ENCODE measurements at regions not wholly inside any gene's neighbourhood (a gene's known extent, or its start where the extent isn't known, plus 50 kb on each side); places are given as distances from the start of the nearest gene placed in this dataset.

- TF ChIP-seq, protein P1, sequence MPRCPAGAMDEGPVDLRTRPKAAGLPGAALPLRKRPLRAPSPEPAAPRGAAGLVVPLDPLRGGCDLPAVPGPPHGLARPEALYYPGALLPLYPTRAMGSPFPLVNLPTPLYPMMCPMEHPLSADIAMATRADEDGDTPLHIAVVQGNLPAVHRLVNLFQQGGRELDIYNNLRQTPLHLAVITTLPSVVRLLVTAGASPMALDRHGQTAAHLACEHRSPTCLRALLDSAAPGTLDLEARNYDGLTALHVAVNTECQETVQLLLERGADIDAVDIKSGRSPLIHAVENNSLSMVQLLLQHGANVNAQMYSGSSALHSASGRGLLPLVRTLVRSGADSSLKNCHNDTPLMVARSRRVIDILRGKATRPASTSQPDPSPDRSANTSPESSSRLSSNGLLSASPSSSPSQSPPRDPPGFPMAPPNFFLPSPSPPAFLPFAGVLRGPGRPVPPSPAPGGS (CRISPR knock-in tag; IDR thresholded peaks at IDR 0.05), result no peak
- TF ChIP-seq ZBTB43 (CRISPR knock-in tag; conservative IDR thresholded peaks at IDR 0.05), result peak; percentile 68; the same call in 1 of the 2 replicates
- no peak; the same call in 1 of the 2 replicates for TF ChIP-seq SAFB2 (CRISPR knock-in tag; IDR thresholded peaks at IDR 0.05; ENCODE audit: borderline replicate concordance, low read depth)
- TF ChIP-seq IRX3 (CRISPR knock-in tag; IDR thresholded peaks at IDR 0.05; ENCODE audit: borderline replicate concordance, low read depth), result no peak
- no peak for TF ChIP-seq STAT5B (CRISPR knock-in tag; IDR thresholded peaks at IDR 0.05)
- TF ChIP-seq TRIM24 (CRISPR knock-in tag; IDR thresholded peaks at IDR 0.05), result no peak
- no peak for TF ChIP-seq ZNF382 (CRISPR knock-in tag; IDR thresholded peaks at IDR 0.05; ENCODE audit: borderline replicate concordance)
- peak; percentile 76 for TF ChIP-seq ZFY (CRISPR knock-in tag; IDR thresholded peaks at IDR 0.05)
- no peak for TF ChIP-seq ZBTB3 (CRISPR knock-in tag; IDR thresholded peaks at IDR 0.05; ENCODE audit: borderline replicate concordance, low read depth)
- no peak; the same call in 1 of the 2 replicates for TF ChIP-seq ZNF749 (CRISPR knock-in tag; IDR thresholded peaks at IDR 0.05; ENCODE audit: borderline replicate concordance)
- no peak for TF ChIP-seq ATM (IDR thresholded peaks at IDR 0.05; ENCODE audit: borderline replicate concordance)
- TF ChIP-seq TCF7L2 (IDR thresholded peaks at IDR 0.05; ENCODE audit: low read depth, low read length), result no peak
- TF ChIP-seq ZNF446 (CRISPR knock-in tag; IDR thresholded peaks at IDR 0.05), result peak; percentile 51; the same call in 1 of the 2 replicates
- TF ChIP-seq ZNF136 (CRISPR knock-in tag; IDR thresholded peaks at IDR 0.05; ENCODE audit: low read depth), result no peak
- no peak for TF ChIP-seq ZHX2 (IDR thresholded peaks at IDR 0.05; ENCODE audit: low read depth)
- TF ChIP-seq ZHX2 (CRISPR knock-in tag; IDR thresholded peaks at IDR 0.05; ENCODE audit: borderline replicate concordance), result 0 out of 2 replicates have a peak, but pooled peaks have one; percentile 72
- TF ChIP-seq, protein P2, sequence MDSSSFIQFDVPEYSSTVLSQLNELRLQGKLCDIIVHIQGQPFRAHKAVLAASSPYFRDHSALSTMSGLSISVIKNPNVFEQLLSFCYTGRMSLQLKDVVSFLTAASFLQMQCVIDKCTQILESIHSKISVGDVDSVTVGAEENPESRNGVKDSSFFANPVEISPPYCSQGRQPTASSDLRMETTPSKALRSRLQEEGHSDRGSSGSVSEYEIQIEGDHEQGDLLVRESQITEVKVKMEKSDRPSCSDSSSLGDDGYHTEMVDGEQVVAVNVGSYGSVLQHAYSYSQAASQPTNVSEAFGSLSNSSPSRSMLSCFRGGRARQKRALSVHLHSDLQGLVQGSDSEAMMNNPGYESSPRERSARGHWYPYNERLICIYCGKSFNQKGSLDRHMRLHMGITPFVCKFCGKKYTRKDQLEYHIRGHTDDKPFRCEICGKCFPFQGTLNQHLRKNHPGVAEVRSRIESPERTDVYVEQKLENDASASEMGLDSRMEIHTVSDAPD (CRISPR knock-in tag; IDR thresholded peaks at IDR 0.05), result no peak
- no peak for TF ChIP-seq DPF2 (CRISPR knock-in tag; IDR thresholded peaks at IDR 0.05; ENCODE audit: borderline replicate concordance, low read depth)
- TF ChIP-seq FOSL1 (CRISPR knock-in tag; IDR thresholded peaks at IDR 0.05; ENCODE audit: borderline replicate concordance), result no peak
- no peak for TF ChIP-seq BRCA1 (CRISPR knock-in tag; IDR thresholded peaks at IDR 0.05)
Observed at GRCh38 chr15:94844538-94845389, 613.4 kb downstream of the MCTP2 start (continued).
